IMR-90 (cell line): ENCODE measurements at regions not wholly inside any gene's neighbourhood (a gene's known extent, or its start where the extent isn't known, plus 50 kb on each side); places are given as distances from the start of the nearest gene placed in this dataset.

ENCODE experiments used
- ATAC-seq: fragments of 200-7000 bp; cut with Tn5 transposase; 2 replicates; pipeline ENCODE4 v1.9.1; 2020; ENCODE audit warnings: low read depth, mild to moderate bottlenecking, moderate library complexity
- BruUV-seq: library from RNA; stranded (reverse); fragments of 400-500 nt; replicated peaks from 2 replicates; lab custom pipeline; 2021; lab: Mats Ljungman, UMichigan
- CTCF ChIA-PET: fragments of 300-600 bp; formaldehyde crosslinking; extraction: SDS; loops from one replicate; lab custom pipeline; 2021; ENCODE audit warnings: antibody characterized with exemption; lab: Yijun Ruan, JAX
- POLR2A ChIA-PET: fragments of 300-600 bp; sonication (Branson Sonifier 250); formaldehyde crosslinking; loops from one replicate; lab custom pipeline; 2022; ENCODE audit warnings: antibody characterized with exemption; ENCODE audit not compliant: unreplicated experiment; lab: Charles Lee
- DNase-seq: peaks from one replicate; pipeline ENCODE4 v3.0.0; 2013
- H2AFZ ChIP-seq: replicated peaks from 2 replicates; pipeline ENCODE3; 2013; ENCODE audit warnings: low read length, mild to moderate bottlenecking; ENCODE audit not compliant: poor library complexity
- H2AK5ac ChIP-seq: 2 replicates; pipeline ENCODE4 v1.6.1; 2013; ENCODE audit warnings: low read depth, low read length, inconsistent platforms
- H2AK9ac ChIP-seq: replicated peaks from 2 replicates; pipeline ENCODE3; 2013; ENCODE audit warnings: mild to moderate bottlenecking, low read depth, low read length, moderate library complexity; ENCODE audit not compliant: poor library complexity
- H2BK120ac ChIP-seq: 2 replicates; pipeline ENCODE4 v1.6.1; 2013; ENCODE audit warnings: low read depth, low read length, inconsistent platforms
- H2BK15ac ChIP-seq: 3 replicates; pipeline ENCODE4 v1.6.1; 2013; ENCODE audit warnings: low read depth, low read length, inconsistent platforms
- H2BK20ac ChIP-seq: 2 replicates; pipeline ENCODE4 v1.6.1; 2013; ENCODE audit warnings: low read depth, mild to moderate bottlenecking, inconsistent platforms, low read length, moderate library complexity
- H2BK5ac ChIP-seq: 2 replicates; pipeline ENCODE4 v1.6.1; 2013; ENCODE audit warnings: mild to moderate bottlenecking, low read depth, low read length, inconsistent platforms; ENCODE audit not compliant: poor library complexity, severe bottlenecking
- H3K14ac ChIP-seq: replicated peaks from 2 replicates; pipeline ENCODE4 v1.6.1; 2013; ENCODE audit warnings: low read depth, low read length, inconsistent platforms
- H3K18ac ChIP-seq: 2 replicates; pipeline ENCODE4 v1.6.1; 2013; ENCODE audit warnings: low read depth, low read length, control low read depth
- H3K23ac ChIP-seq: 2 replicates; pipeline ENCODE4 v1.6.1; 2013; ENCODE audit warnings: low read depth, low read length, inconsistent platforms
- H3K27ac ChIP-seq: 2 replicates; pipeline ENCODE4 v1.5.1; 2013; ENCODE audit warnings: mild to moderate bottlenecking, control low read depth, low read length; ENCODE audit not compliant: insufficient read depth
- H3K27me3 ChIP-seq: 2 replicates; pipeline ENCODE4 v1.6.1; 2013; ENCODE audit warnings: low read length; ENCODE audit not compliant: control insufficient read depth, insufficient read depth
- H3K36me3 ChIP-seq: 2 replicates; pipeline ENCODE4 v1.6.1; 2013; ENCODE audit warnings: low read length, mixed read lengths; ENCODE audit not compliant: control insufficient read depth, insufficient read depth
- H3K4ac ChIP-seq: 2 replicates; pipeline ENCODE4 v1.6.1; 2013; ENCODE audit warnings: low read depth, low read length, inconsistent platforms
- H3K4me1 ChIP-seq: 2 replicates; pipeline ENCODE4 v1.6.1; 2013; ENCODE audit warnings: low read length, mixed read lengths; ENCODE audit not compliant: control insufficient read depth, insufficient read depth
- H3K4me2 ChIP-seq: 2 replicates; pipeline ENCODE4 v1.6.1; 2013; ENCODE audit warnings: low read depth, mild to moderate bottlenecking, control low read depth, low read length, moderate library complexity
- H3K4me3 ChIP-seq: 2 replicates; pipeline ENCODE4 v1.5.1; 2013; ENCODE audit warnings: low read depth, mild to moderate bottlenecking, control low read depth, low read length, moderate library complexity; ENCODE audit not compliant: insufficient read depth
- H3K56ac ChIP-seq: 2 replicates; pipeline ENCODE4 v1.6.1; 2013; ENCODE audit warnings: low read length, inconsistent platforms; ENCODE audit not compliant: insufficient read depth; ENCODE audit errors: extremely low read depth
- H3K79me1 ChIP-seq, 2 experiments: 2 replicates each; pipeline ENCODE4 v1.6.1; 2013; ENCODE audit warnings: low read length in 2 of 2, inconsistent platforms in 1 of 2, low read depth in 1 of 2
- H3K9ac ChIP-seq: 2 replicates; pipeline ENCODE4 v1.6.1; 2013; ENCODE audit warnings: low read depth, low read length, control low read depth
- H3K9me1 ChIP-seq: 2 replicates; pipeline ENCODE4 v1.6.1; 2013; ENCODE audit warnings: low read length, inconsistent platforms; ENCODE audit not compliant: insufficient read depth
- H3K9me3 ChIP-seq: 2 replicates; pipeline ENCODE4 v1.6.1; 2013; ENCODE audit warnings: low read length; ENCODE audit not compliant: control insufficient read depth, insufficient read depth
- H4K20me1 ChIP-seq: 2 replicates; pipeline ENCODE4 v1.6.1; 2013; ENCODE audit warnings: low read length, inconsistent platforms; ENCODE audit not compliant: insufficient read depth
- H4K5ac ChIP-seq: 2 replicates; pipeline ENCODE4 v1.6.1; 2013; ENCODE audit warnings: mild to moderate bottlenecking, low read depth, low read length, control low read depth
- H4K8ac ChIP-seq, 2 experiments: 2 replicates each; pipeline ENCODE4 v1.6.1; 2013; ENCODE audit warnings: low read depth in 2 of 2, low read length in 2 of 2, control low read depth in 1 of 2, inconsistent platforms in 1 of 2
- H4K91ac ChIP-seq: 2 replicates; pipeline ENCODE4 v1.6.1; 2013; ENCODE audit warnings: low read depth, low read length, inconsistent platforms; ENCODE audit not compliant: insufficient read depth
- BHLHE40 ChIP-seq: fragments of 150-350 bp; IDR thresholded peaks from 2 replicates; pipeline ENCODE4 v1.6.1; 2016; ENCODE audit warnings: mild to moderate bottlenecking, low read depth, low read length
- CEBPB ChIP-seq: IDR thresholded peaks from 2 replicates; pipeline ENCODE4 v1.6.1; 2012; ENCODE audit warnings: low read depth, low read length, improper control_type of control experiment
- MAFK ChIP-seq: IDR thresholded peaks from 2 replicates; pipeline ENCODE4 v1.6.1; 2012; ENCODE audit warnings: low read depth, low read length, improper control_type of control experiment
- MAZ ChIP-seq: IDR thresholded peaks from 2 replicates; pipeline ENCODE4 v1.6.1; 2012; ENCODE audit warnings: low read depth, mild to moderate bottlenecking, low read length, improper control_type of control experiment, moderate library complexity, borderline replicate concordance
- NFE2L2 ChIP-seq: fragments of 150-350 bp; IDR thresholded peaks from 2 replicates; pipeline ENCODE4 v1.6.1; 2016; ENCODE audit warnings: low read depth, mild to moderate bottlenecking, low read length
- POLR2A ChIP-seq: IDR thresholded peaks from 2 replicates; pipeline ENCODE4 v1.6.1; 2012; ENCODE audit warnings: mild to moderate bottlenecking, low read depth, low read length
- RCOR1 ChIP-seq: IDR thresholded peaks from 2 replicates; pipeline ENCODE4 v1.6.1; 2012; ENCODE audit warnings: mild to moderate bottlenecking, low read length, improper control_type of control experiment; ENCODE audit not compliant: insufficient replicate concordance
- RFX5 ChIP-seq: IDR thresholded peaks from 2 replicates; pipeline ENCODE4 v1.8.0; 2012; ENCODE audit warnings: low read depth, mild to moderate bottlenecking, low read length, moderate library complexity
- WGBS, 2 experiments: methylation state at CpG; one replicate each; pipeline versions ENCODE4 v1.1.5 to v1.1.7; 2013; ENCODE audit warnings: missing lambda C conversion rate in 2 of 2; ENCODE audit not compliant: insufficient read length in 1 of 2; ENCODE audit errors: extremely low coverage in 2 of 2; 5-methylcytosine and 5-hydroxymethylcytosine counted together
- dilution Hi-C: fragments of 300-500 bp; cut with HindIII; formaldehyde crosslinking; loops from one replicate; pipeline ENCODE4 v1.14.3; 2018; ENCODE audit warnings: low sequenced_read_pairs; ENCODE audit not compliant: unreplicated experiment
- in situ Hi-C: fragments of 300-500 bp; cut with MboI; formaldehyde crosslinking; loops from 3 replicates; pipeline ENCODE4 v1.14.3; 2019; ENCODE audit warnings: low sequenced_read_pairs, inconsistent platforms, mixed read lengths
- intact Hi-C: fragments of 100-400 bp; cut with micrococcal nuclease; formaldehyde crosslinking; loops from 2 replicates; pipeline ENCODE4 v1.10.0; 2022
- TF ChIP-seq, protein P1 (sequence below): fragments of 150-350 bp; IDR thresholded peaks from 2 replicates; pipeline ENCODE4 v1.6.1; 2017; ENCODE audit warnings: mild to moderate bottlenecking, antibody characterized with exemption, low read length, low read depth
- TF ChIP-seq, protein P2 (sequence below): conservative IDR thresholded peaks from 2 replicates; pipeline ENCODE4 v1.5.1; 2012; ENCODE audit warnings: mild to moderate bottlenecking, low read depth, low read length, improper control_type of control experiment
- TF ChIP-seq, protein P3 (sequence below): fragments of 150-350 bp; IDR thresholded peaks from 2 replicates; pipeline ENCODE4 v1.6.1; 2016; ENCODE audit warnings: low read depth, mild to moderate bottlenecking, low read length, moderate library complexity, borderline replicate concordance

DNA sequence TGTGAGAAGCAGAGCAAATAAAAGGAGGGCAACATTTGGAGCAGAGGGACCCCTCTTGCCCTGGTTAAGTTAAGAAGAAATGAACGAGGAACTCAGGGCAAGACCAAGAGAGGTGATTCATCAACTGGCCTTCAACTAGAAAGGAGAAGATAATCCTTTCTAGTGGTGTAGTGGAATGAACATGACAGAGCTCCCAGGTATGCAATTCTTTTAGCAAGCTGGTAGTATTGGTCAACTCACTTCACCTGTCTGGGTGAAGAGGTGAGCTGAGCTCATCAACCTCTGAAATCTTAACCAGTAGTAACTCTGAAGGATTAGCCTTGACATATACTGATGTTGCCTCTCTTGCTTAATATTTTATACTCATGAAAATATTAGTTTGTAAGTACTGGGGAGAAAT, 1024.7 kb upstream of the GOT2 start:
- H3K79me1 ChIP-seq = no peaks in the 10 kb centered on the region
- no peak overlapping the region for H3K56ac ChIP-seq
- H3K4me1 ChIP-seq = no peaks in the 10 kb centered on the region
- in situ Hi-C loops (no loop called here), dilution Hi-C loops (no loop called here), intact Hi-C loops (no loop called here)
- DNase-seq (no peak), ATAC-seq (no peak)
- H3K14ac ChIP-seq = no peak overlapping the region
- ChIA-PET POLR2A (no interaction called here), CTCF (no interaction called here)
- H2BK5ac ChIP-seq = no peak overlapping the region
- TF ChIP-seq MAFK (no peak), RCOR1 (no peak), RFX5 (no peak), POLR2A (no peak), MAZ (no peak), BHLHE40 (no peak), NFE2L2 (no peak), CEBPB (no peak)
- TF ChIP-seq, protein P1, sequence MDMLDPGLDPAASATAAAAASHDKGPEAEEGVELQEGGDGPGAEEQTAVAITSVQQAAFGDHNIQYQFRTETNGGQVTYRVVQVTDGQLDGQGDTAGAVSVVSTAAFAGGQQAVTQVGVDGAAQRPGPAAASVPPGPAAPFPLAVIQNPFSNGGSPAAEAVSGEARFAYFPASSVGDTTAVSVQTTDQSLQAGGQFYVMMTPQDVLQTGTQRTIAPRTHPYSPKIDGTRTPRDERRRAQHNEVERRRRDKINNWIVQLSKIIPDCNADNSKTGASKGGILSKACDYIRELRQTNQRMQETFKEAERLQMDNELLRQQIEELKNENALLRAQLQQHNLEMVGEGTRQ = no peak
- TF ChIP-seq, protein P2, sequence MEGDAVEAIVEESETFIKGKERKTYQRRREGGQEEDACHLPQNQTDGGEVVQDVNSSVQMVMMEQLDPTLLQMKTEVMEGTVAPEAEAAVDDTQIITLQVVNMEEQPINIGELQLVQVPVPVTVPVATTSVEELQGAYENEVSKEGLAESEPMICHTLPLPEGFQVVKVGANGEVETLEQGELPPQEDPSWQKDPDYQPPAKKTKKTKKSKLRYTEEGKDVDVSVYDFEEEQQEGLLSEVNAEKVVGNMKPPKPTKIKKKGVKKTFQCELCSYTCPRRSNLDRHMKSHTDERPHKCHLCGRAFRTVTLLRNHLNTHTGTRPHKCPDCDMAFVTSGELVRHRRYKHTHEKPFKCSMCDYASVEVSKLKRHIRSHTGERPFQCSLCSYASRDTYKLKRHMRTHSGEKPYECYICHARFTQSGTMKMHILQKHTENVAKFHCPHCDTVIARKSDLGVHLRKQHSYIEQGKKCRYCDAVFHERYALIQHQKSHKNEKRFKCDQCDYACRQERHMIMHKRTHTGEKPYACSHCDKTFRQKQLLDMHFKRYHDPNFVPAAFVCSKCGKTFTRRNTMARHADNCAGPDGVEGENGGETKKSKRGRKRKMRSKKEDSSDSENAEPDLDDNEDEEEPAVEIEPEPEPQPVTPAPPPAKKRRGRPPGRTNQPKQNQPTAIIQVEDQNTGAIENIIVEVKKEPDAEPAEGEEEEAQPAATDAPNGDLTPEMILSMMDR = no peak
- TF ChIP-seq, protein P3, sequence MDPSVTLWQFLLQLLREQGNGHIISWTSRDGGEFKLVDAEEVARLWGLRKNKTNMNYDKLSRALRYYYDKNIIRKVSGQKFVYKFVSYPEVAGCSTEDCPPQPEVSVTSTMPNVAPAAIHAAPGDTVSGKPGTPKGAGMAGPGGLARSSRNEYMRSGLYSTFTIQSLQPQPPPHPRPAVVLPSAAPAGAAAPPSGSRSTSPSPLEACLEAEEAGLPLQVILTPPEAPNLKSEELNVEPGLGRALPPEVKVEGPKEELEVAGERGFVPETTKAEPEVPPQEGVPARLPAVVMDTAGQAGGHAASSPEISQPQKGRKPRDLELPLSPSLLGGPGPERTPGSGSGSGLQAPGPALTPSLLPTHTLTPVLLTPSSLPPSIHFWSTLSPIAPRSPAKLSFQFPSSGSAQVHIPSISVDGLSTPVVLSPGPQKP = no peak
- H4K20me1 ChIP-seq = no peaks in the 10 kb centered on the region
- WGBS, 2 experiments = 50% methylated on average over 1 of the region's 1 CpG; no CpG with 5 or more reads in 1 of the 2 experiments
- no peak overlapping the region for H4K8ac ChIP-seq
- no peak overlapping the region for H2BK20ac ChIP-seq
- no peak overlapping the region for H2BK120ac ChIP-seq
- H3K4ac ChIP-seq = no peak overlapping the region
- H4K91ac ChIP-seq = no peak overlapping the region
- no peaks in the 10 kb centered on the region for H3K9me1 ChIP-seq
- no peak overlapping the region for H3K4me2 ChIP-seq
- no peak overlapping the region for H3K18ac ChIP-seq
- no peak overlapping the region for H3K9ac ChIP-seq
- no TSS peak for BruUV-seq
- H3K9me3 ChIP-seq = no peaks in the 10 kb centered on the region
- no peak overlapping the region for H2AFZ ChIP-seq
- H2BK15ac ChIP-seq = no peak overlapping the region
- H4K5ac ChIP-seq = no peak overlapping the region
- no peaks in the 10 kb centered on the region for H3K36me3 ChIP-seq
- no peak overlapping the region for H3K27ac ChIP-seq
- no peak overlapping the region for H2AK5ac ChIP-seq
- no peak overlapping the region for H3K4me3 ChIP-seq
- no peak overlapping the region for H3K23ac ChIP-seq
- no peak overlapping the region for H2AK9ac ChIP-seq
- H3K27me3 ChIP-seq = no peaks in the 10 kb centered on the region
